BLaER1 (cell line): ENCODE measurements at regions not wholly inside any gene's neighbourhood (a gene's known extent, or its start where the extent isn't known, plus 50 kb on each side); places are given as distances from the start of the nearest gene placed in this dataset.
A peak's percentile ranks its signal among the peaks of the same experiment; 100 is the strongest.
"Not testable (repeated sequence)": the region's sequence is repeated elsewhere in the genome, so short reads cannot be mapped to it uniquely, and the experiment has no call there.

Source experiments
- H3K27ac ChIP-seq: shearing (Covaris generic); formaldehyde crosslinking; 2 replicates; pipeline ENCODE4 v1.8.1; 2022
- H3K27me3 ChIP-seq: shearing (Covaris generic); formaldehyde crosslinking; 2 replicates; pipeline ENCODE4 v1.8.1; 2022
- H3K36me3 ChIP-seq: shearing (Covaris generic); formaldehyde crosslinking; 2 replicates; pipeline ENCODE4 v1.8.1; 2022
- H3K4me1 ChIP-seq: shearing (Covaris generic); formaldehyde crosslinking; 2 replicates; pipeline ENCODE4 v1.8.1; 2022
- H3K4me2 ChIP-seq: shearing (Covaris generic); formaldehyde crosslinking; 2 replicates; pipeline ENCODE4 v1.8.1; 2022
- H3K4me3 ChIP-seq: shearing (Covaris generic); formaldehyde crosslinking; 2 replicates; pipeline ENCODE4 v1.8.1; 2022
- H3K9ac ChIP-seq: shearing (Covaris generic); formaldehyde crosslinking; 2 replicates; pipeline ENCODE4 v1.8.1; 2022
- H3K9me3 ChIP-seq: shearing (Covaris generic); formaldehyde crosslinking; 2 replicates; pipeline ENCODE4 v1.8.1; 2022
- H4K20me1 ChIP-seq: shearing (Covaris generic); formaldehyde crosslinking; 2 replicates; pipeline ENCODE4 v1.8.1; 2022
- Cebpa-rat ChIP-seq: shearing (Covaris generic); IDR thresholded peaks from 2 replicates; pipeline ENCODE4 v1.8.1; 2022

DNA sequence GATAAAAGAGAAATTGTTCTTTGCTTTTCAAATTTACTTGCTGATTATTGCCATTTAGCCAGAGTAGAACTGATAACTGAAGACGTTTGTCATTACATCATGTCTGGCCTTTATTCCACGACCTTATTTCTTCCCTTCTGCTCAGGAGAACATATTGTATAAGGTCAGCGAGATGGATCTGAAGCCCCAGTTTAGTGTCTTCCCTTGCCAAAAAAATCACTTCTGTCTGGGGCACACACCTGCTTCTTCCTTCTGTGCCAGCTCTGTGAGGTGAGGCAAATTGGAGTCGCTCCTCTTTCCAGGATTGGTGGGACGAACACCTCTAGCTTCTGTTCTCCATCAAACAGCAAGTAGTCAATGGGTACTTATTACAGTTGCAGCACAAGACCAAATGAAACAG is 250.3 kb upstream of the CRBN start:
- Histone ChIP-seq H3K4me2 (no peak overlapping the region), H3K27me3 (no peaks in the 10 kb centered on the region), H3K9ac (no peak overlapping the region), H3K36me3 (no peaks in the 10 kb centered on the region), H4K20me1 (no peaks in the 10 kb centered on the region), H3K4me3 (no peak overlapping the region), H3K4me1 (no peaks in the 10 kb centered on the region), H3K27ac (no peak overlapping the region), H3K9me3 (no peaks in the 10 kb centered on the region)
- TF ChIP-seq Cebpa-rat: no peak

DNA sequence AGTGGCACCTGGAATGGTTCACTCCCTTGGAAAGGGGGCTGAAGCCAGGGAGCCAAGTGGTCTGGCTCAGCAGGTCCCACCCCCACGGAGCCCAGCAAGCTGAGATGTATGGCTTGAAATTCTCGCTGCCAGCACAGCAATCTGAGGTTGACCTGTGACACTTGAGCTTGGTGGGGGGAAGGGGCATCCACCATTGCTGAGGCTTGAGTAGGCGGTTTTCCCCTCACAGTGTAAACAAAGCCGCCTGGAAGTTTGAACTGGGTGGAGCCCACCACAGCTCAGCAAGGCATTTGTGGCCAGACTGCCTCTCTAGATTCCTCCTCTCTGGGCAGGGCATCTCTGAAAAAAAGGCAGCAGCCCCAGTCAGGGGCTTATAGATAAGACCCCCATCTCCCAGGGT is 228.2 kb upstream of the CRBN start:
- H3K4me3 ChIP-seq, H3K36me3 ChIP-seq, H3K9ac ChIP-seq, H3K27me3 ChIP-seq, H4K20me1 ChIP-seq, H3K4me1 ChIP-seq, H3K4me2 ChIP-seq, H3K27ac ChIP-seq, H3K9me3 ChIP-seq: not testable (repeated sequence)

DNA sequence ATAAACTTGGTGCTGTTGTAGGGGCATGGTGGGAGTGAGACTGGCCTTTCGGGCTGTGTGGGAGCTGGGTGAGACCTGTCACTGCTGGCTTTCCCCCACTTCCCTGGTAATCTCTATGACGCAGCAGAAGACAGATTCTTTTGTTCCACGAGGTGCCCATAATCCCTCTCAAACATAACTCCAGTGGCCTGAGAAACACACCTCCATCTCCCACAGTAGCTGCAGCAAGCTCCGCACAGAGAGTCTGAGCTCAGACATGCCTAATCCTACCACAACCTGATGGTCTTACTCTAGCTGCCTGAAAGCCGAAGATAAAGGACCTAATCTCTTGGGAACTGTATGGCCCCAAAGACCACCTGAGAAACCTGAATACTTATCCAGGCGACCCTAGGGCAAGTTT is 225.6 kb upstream of the CRBN start:
- H3K4me2 ChIP-seq: 0 out of 2 replicates have a peak overlapping the region, but pooled peaks have one; percentile 26
- H3K9ac ChIP-seq: no peak overlapping the region
- no peak overlapping the region for H3K27ac ChIP-seq
- H3K9me3 ChIP-seq: peaks cover 13% of the 10 kb centered on the region
- H3K4me3 ChIP-seq: no peak overlapping the region
- H3K4me1 ChIP-seq: no peaks in the 10 kb centered on the region
- no peaks in the 10 kb centered on the region for H3K27me3 ChIP-seq
- H3K36me3 ChIP-seq: no peaks in the 10 kb centered on the region
- no peak for TF ChIP-seq Cebpa-rat
- no peaks in the 10 kb centered on the region for H4K20me1 ChIP-seq

DNA sequence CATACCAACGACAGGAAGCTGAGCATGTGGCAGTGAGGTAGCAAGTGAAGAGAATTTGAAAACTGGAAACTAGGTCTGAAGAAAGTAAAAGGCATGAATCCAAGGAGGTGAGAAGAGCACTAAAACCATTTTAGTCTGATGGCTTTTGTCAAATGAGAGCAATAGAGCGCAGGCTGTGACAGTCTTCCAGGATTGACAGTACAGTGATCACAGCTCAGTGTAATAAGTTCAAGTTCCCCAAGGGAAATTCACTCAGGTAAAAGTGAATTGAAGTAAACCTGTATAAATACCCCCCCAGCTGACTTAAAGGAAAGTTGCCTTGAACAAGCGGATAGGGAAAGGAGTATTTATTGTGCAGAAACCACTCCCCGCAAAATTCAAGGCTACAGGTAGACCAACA is 224.2 kb upstream of the CRBN start:
- H3K4me2 ChIP-seq: no peak overlapping the region

DNA sequence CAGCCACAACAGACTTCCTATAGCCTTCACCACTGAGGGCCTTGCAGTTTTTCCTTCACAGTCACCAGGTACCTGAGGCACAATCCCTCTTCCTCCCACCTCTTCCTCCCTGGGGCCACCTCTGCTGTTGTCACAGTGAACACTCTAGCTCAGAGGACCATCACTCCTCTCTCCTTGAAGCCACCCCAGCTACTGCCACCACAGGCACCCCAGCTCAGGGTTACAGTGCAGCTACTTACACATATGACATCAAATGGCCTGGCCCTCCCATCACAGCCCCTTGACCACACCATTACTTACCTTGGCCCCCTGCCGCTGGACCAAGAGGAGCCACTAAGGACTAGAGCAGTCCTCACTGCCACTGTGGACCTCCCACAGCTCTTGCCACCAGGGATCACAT is 213.5 kb upstream of the CRBN start:
- Histone ChIP-seq H3K36me3 (no peaks in the 10 kb centered on the region), H4K20me1 (no peaks in the 10 kb centered on the region), H3K4me2 (no peak overlapping the region), H3K4me3 (no peak overlapping the region), H3K4me1 (no peaks in the 10 kb centered on the region), H3K27me3 (no peaks in the 10 kb centered on the region), H3K9ac (no peak overlapping the region), H3K9me3 (no peaks in the 10 kb centered on the region), H3K27ac (no peak overlapping the region)
- TF ChIP-seq Cebpa-rat: no peak

More for the DNA sequence above, 224.2 kb upstream of the CRBN start:
- TF ChIP-seq Cebpa-rat: no peak
- Histone ChIP-seq H4K20me1 (no peaks in the 10 kb centered on the region), H3K27ac (no peak overlapping the region), H3K9me3 (peaks cover 14% of the 10 kb centered on the region), H3K27me3 (no peaks in the 10 kb centered on the region), H3K36me3 (no peaks in the 10 kb centered on the region), H3K9ac (no peak overlapping the region), H3K4me1 (no peaks in the 10 kb centered on the region), H3K4me3 (no peak overlapping the region)

DNA sequence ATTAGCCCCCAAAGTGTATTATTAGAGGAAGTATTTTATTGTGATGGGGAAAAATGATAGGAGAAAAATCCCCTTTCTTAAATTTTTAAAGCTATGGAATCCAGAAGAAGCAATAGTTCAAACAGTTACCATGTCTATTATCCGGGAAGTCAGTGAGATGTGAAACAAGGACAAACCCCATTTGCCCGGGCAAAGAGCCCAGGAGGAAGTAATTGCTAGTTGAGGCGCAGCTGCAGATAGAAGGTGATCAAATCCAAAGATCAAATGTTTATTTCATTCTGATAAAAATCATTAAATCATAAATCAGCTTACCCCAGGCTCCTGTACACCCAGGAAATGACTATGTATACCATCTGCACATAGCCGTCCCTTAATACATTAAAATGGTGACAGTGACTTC is 204.0 kb upstream of the CRBN start:
- Histone ChIP-seq H4K20me1 (no peaks in the 10 kb centered on the region), H3K36me3 (no peaks in the 10 kb centered on the region), H3K4me3 (no peak overlapping the region), H3K4me1 (no peaks in the 10 kb centered on the region), H3K9ac (no peak overlapping the region), H3K27me3 (no peaks in the 10 kb centered on the region), H3K27ac (no peak overlapping the region), H3K4me2 (no peak overlapping the region), H3K9me3 (no peaks in the 10 kb centered on the region)
- no peak for TF ChIP-seq Cebpa-rat

DNA sequence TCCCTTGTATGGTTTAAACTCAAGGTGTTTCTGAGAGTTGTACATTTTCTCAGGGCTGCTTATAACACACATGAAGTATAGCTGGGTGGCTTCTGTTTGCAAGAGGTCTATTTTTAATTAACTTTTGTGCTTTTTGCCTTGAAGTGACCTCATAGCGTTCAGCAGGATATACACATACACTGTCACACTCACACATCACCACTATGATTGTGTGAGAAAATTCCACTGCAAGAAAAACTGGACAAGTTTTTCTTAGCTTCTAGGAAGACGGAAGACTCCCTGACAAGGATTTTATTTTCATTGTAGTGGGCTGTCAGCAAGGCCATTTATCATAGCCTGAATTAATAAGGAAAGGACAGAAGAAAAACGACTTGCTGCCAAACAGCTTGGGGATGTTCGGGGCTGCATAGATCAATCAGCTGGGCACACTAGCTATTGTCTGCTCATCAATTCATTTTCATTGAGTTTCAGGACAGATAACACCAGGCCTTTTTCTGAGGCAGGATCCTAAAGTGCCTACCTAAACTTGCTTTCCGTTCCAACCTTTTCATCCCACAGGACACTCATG is 192.8 kb upstream of the CRBN start:
- Histone ChIP-seq H3K9me3 (peaks cover 5% of the 10 kb centered on the region; the same call in 1 of the 2 replicates), H3K4me1 (no peaks in the 10 kb centered on the region), H3K27me3 (no peaks in the 10 kb centered on the region), H3K4me2 (no peak overlapping the region), H3K9ac (no peak overlapping the region), H3K4me3 (no peak overlapping the region), H3K36me3 (no peaks in the 10 kb centered on the region), H4K20me1 (no peaks in the 10 kb centered on the region), H3K27ac (no peak overlapping the region)
- no peak for TF ChIP-seq Cebpa-rat

DNA sequence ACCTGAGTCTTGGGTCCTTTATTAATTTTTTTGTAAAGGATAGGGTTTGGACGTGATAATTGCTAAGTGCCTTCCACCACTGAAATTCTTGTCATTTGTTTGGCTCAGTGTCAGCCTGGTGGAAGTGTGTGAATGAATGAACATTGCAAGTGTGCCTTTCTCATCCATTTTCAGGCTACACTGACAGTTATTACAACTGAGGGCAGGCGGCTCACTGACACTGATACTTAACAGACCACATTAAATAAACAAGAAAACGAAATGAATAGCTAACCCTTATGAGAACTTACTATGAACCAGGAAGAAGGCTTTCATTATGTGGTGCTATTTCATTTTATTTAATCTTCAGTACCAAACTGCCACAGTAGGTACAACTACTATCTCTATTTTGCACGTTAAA is 188.8 kb upstream of the CRBN start:
- no peak overlapping the region for H3K27ac ChIP-seq
- no peak for TF ChIP-seq Cebpa-rat
- H3K9me3 ChIP-seq: no peaks in the 10 kb centered on the region
- no peak overlapping the region for H3K4me2 ChIP-seq
- no peaks in the 10 kb centered on the region for H3K4me1 ChIP-seq
- H4K20me1 ChIP-seq: no peaks in the 10 kb centered on the region
- no peak overlapping the region for H3K9ac ChIP-seq
- no peaks in the 10 kb centered on the region for H3K36me3 ChIP-seq
- H3K27me3 ChIP-seq: no peaks in the 10 kb centered on the region
- no peak overlapping the region for H3K4me3 ChIP-seq

DNA sequence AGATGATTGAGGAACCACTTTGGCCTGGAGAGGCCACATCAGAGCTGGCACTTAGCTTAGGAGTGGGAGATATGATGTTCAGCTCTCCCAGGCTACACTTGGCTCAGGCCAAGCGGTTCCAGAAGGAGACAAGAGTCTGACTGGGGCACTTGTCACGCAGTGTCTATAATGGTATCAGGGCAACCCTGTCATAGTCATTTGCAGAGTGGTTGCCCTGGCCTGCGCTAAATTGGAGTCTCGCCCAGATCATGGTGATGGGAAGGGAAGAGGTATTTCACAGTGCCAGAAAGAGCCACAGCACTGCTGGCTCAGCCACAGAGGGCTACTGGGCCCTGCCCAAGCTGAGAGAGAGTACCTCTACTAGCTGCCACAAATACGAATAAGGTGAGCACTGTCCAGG is 186.9 kb upstream of the CRBN start:
- no peaks in the 10 kb centered on the region for H3K4me1 ChIP-seq
- H3K27me3 ChIP-seq: no peaks in the 10 kb centered on the region
- H3K9ac ChIP-seq: no peak overlapping the region
- no peak overlapping the region for H3K4me3 ChIP-seq
- H3K36me3 ChIP-seq: no peaks in the 10 kb centered on the region
- H4K20me1 ChIP-seq: no peaks in the 10 kb centered on the region
- TF ChIP-seq Cebpa-rat: no peak
- H3K4me2 ChIP-seq: no peak overlapping the region
- no peaks in the 10 kb centered on the region for H3K9me3 ChIP-seq
- H3K27ac ChIP-seq: no peak overlapping the region

DNA sequence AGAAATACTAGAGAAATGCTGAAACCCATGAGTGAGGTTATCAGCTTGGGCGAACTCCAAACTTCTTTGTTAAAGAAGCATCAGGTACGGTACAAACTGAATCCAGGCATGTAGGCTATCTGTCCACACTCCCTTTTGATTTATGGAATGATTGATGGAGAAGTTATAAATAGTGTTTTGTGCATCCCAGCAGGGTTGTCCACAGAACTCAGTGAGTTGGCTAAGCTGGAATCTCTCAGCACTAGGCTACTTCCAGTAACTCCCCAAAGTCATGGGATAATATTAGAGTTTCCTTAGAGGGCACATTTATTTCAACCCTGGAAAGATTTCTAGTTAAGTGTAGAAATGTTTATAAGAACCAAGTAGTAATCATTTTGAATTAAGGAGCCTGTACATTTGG is 186.2 kb upstream of the CRBN start:
- Histone ChIP-seq H3K9ac (no peak overlapping the region), H3K4me3 (no peak overlapping the region), H3K4me2 (no peak overlapping the region), H3K36me3 (no peaks in the 10 kb centered on the region), H3K9me3 (no peaks in the 10 kb centered on the region), H3K4me1 (no peaks in the 10 kb centered on the region), H3K27ac (no peak overlapping the region), H3K27me3 (no peaks in the 10 kb centered on the region), H4K20me1 (no peaks in the 10 kb centered on the region)
- no peak for TF ChIP-seq Cebpa-rat

DNA sequence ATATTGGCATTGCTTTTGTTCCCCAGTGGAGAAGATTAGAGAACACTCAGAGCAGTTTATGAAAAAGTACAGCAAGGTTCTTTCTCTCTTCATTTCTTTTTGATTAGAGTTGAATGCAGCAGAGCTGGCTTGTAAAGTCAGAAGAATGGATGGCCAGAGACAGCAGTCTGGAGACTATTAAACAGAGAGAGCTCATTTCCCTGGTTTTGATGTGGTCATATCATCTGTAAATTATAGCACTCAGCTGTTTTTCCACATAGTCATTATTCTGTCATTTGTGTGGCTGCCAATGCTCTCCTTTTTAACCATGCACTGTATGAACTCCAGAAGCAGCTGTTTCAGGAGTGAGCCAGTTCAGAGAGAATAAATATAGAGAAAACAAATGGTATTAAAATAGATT is 177.4 kb upstream of the CRBN start:
- H3K27me3 ChIP-seq: no peaks in the 10 kb centered on the region
- no peaks in the 10 kb centered on the region for H3K36me3 ChIP-seq
- H3K4me2 ChIP-seq: no peak overlapping the region
- H3K4me3 ChIP-seq: no peak overlapping the region
- H4K20me1 ChIP-seq: no peaks in the 10 kb centered on the region
- no peak overlapping the region for H3K27ac ChIP-seq
- no peak overlapping the region for H3K9ac ChIP-seq
- H3K9me3 ChIP-seq: no peaks in the 10 kb centered on the region
- no peak for TF ChIP-seq Cebpa-rat
- no peaks in the 10 kb centered on the region for H3K4me1 ChIP-seq
